HCT116 (cell line): ENCODE measurements at regions not wholly inside any gene's neighbourhood (a gene's known extent, or its start where the extent isn't known, plus 50 kb on each side); places are given as distances from the start of the nearest gene placed in this dataset.

Source experiments
- CEBPB ChIP-seq: IDR thresholded peaks from 2 replicates; pipeline ENCODE4 v1.6.1; 2012; ENCODE audit warnings: low read depth
- EGR1 ChIP-seq: IDR thresholded peaks from 2 replicates; pipeline ENCODE4 v1.6.1; 2012; ENCODE audit warnings: low read depth
- EZH2 ChIP-seq: fragments of 200-600 bp; sonication (generic); IDR thresholded peaks from 2 replicates; pipeline ENCODE4 v1.6.1; 2017; ENCODE audit warnings: antibody characterized with exemption, mixed run types
- FOSL1 ChIP-seq: IDR thresholded peaks from 2 replicates; pipeline ENCODE4 v1.6.1; 2012; ENCODE audit warnings: low read depth
- POLR2A ChIP-seq: IDR thresholded peaks from 2 replicates; pipeline ENCODE4 v1.7.0; 2011; ENCODE audit warnings: borderline replicate concordance; ENCODE audit not compliant: insufficient read depth, insufficient read length; ENCODE audit errors: extremely low read depth
- POLR2AphosphoS5 ChIP-seq: IDR thresholded peaks from 2 replicates; pipeline ENCODE4 v1.6.1; 2011; ENCODE audit warnings: mild to moderate bottlenecking, low read depth, low read length, moderate library complexity
- YY1 ChIP-seq: IDR thresholded peaks from 2 replicates; pipeline ENCODE4 v1.6.1; 2011; ENCODE audit warnings: low read length, low read depth, moderate library complexity, mild to moderate bottlenecking; ENCODE audit not compliant: insufficient replicate concordance; ENCODE audit errors: extremely low read depth
- TF ChIP-seq, protein P1 (sequence below), 3 experiments: fragments of 200-600 bp in 1 of 3; sonication (generic) in 1 of 3; IDR thresholded peaks in 2 of 3; conservative IDR thresholded peaks in 1 of 3; 2 replicates each; pipeline ENCODE4 v1.5.1; 2012 to 2017; ENCODE audit warnings: low read depth in 2 of 3, low read length in 2 of 3, antibody characterized with exemption in 1 of 3, borderline replicate concordance in 1 of 3, control low read depth in 1 of 3, mild to moderate bottlenecking in 1 of 3, mixed read lengths in 1 of 3, mixed run types in 1 of 3, moderate library complexity in 1 of 3; ENCODE audit not compliant: insufficient read depth in 1 of 3
- TF ChIP-seq, protein P2 (sequence below): IDR thresholded peaks from 2 replicates; pipeline ENCODE4 v1.6.1; 2012

DNA sequence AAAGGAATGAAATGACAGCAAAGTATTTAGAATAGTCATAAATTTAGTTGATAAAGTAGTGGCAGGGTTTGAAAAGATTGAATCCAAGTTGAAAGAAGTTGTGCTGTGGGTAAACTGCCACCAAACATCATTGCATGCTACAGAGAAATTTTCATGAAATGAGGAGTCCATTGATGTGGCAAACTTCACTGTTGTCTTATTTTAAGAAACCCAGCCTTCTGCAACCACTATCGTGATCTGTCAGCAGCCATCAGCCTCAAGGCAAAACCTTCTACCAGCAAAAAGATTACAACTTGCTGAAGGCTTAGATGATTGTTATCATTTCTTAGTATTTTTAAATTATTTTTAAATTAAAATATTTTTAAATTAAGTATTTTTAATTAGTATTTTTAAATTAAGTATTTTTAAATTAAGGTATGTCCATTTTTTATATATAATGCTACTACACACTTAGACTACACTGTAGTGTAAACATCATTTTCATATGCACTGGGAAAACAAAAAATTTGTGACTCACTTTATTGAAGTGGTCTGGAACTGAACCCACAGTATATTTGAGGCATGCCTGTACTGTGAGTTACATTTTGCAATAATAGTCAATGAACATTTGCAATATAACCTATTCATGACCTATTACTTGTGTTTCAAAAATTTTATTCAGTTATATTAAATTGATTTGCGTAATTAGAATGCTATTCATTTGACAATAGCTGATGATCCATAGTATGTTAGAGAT, 67.2 kb upstream of the SYT1 start:
- TF ChIP-seq POLR2A (no peak), FOSL1 (no peak), POLR2AphosphoS5 (no peak), YY1 (no peak), CEBPB (no peak), EGR1 (no peak), EZH2 (no peak)
- TF ChIP-seq, protein P1, sequence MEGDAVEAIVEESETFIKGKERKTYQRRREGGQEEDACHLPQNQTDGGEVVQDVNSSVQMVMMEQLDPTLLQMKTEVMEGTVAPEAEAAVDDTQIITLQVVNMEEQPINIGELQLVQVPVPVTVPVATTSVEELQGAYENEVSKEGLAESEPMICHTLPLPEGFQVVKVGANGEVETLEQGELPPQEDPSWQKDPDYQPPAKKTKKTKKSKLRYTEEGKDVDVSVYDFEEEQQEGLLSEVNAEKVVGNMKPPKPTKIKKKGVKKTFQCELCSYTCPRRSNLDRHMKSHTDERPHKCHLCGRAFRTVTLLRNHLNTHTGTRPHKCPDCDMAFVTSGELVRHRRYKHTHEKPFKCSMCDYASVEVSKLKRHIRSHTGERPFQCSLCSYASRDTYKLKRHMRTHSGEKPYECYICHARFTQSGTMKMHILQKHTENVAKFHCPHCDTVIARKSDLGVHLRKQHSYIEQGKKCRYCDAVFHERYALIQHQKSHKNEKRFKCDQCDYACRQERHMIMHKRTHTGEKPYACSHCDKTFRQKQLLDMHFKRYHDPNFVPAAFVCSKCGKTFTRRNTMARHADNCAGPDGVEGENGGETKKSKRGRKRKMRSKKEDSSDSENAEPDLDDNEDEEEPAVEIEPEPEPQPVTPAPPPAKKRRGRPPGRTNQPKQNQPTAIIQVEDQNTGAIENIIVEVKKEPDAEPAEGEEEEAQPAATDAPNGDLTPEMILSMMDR (IDR thresholded peaks at IDR 0.05 in 2 of 3, conservative IDR thresholded peaks at IDR 0.05 in 1 of 3; ENCODE audit: borderline replicate concordance in 1 of 3, insufficient read depth in 1 of 3, low read depth in 2 of 3, low read length in 2 of 3), result no peak
- TF ChIP-seq, protein P2, sequence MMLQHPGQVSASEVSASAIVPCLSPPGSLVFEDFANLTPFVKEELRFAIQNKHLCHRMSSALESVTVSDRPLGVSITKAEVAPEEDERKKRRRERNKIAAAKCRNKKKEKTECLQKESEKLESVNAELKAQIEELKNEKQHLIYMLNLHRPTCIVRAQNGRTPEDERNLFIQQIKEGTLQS, result no peak
